Omental fat pad (tissue), 3 donors: ENCODE measurements at regions not wholly inside any gene's neighbourhood (a gene's known extent, or its start where the extent isn't known, plus 50 kb on each side); places are given as distances from the start of the nearest gene placed in this dataset.
"Not testable (repeated sequence)": the region's sequence is repeated elsewhere in the genome, so short reads cannot be mapped to it uniquely, and the experiment has no call there.

Experiments used
- ATAC-seq: fragments of 150-250 bp; one replicate; pipeline ENCODE4 v1.9.1; 2016; ENCODE audit warnings: mild to moderate bottlenecking, moderate library complexity; ENCODE audit not compliant: low FRiP score
- DNase-seq: peaks from one replicate; pipeline ENCODE4 v3.0.0-alpha.2; 2019; ENCODE audit warnings: low spot score
- CTCF ChIP-seq, 3 donors: fragments of 450-650 bp; IDR thresholded peaks; one replicate each; pipeline ENCODE4 v1.5.1; 2016 to 2017; ENCODE audit warnings: antibody characterized with exemption in 3 of 3, mild to moderate bottlenecking in 3 of 3, moderate library complexity in 2 of 3

DNA sequence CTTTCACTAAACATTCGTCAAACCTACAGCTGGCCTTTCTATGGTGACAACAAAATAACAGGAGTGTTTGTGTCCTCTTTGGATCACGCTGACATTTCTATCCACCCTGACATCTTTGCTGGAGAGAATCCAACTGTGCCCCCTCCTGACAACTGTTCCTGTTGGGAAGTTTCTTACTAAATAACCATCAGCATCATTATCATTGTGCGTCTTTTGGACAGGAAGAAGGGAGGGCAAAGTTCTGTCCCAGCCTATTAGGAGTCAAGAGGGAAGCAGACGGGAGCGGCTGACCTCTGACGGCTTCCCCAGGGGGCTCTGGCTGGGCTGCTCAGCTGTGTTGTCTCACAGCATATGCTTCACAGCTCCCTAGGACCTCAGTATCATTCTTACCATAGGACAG, 195.9 kb upstream of the SULF2 start:
- no peak for TF ChIP-seq CTCF (IDR thresholded peaks at IDR 0.05)
- ATAC-seq (no peak), DNase-seq (no peak)

GRCh38 chr20:47980336-47981177, 195.3 kb upstream of the SULF2 start:
- TF ChIP-seq CTCF (IDR thresholded peaks at IDR 0.05): no peak
- ATAC-seq: no peak
- no peak for DNase-seq

DNA sequence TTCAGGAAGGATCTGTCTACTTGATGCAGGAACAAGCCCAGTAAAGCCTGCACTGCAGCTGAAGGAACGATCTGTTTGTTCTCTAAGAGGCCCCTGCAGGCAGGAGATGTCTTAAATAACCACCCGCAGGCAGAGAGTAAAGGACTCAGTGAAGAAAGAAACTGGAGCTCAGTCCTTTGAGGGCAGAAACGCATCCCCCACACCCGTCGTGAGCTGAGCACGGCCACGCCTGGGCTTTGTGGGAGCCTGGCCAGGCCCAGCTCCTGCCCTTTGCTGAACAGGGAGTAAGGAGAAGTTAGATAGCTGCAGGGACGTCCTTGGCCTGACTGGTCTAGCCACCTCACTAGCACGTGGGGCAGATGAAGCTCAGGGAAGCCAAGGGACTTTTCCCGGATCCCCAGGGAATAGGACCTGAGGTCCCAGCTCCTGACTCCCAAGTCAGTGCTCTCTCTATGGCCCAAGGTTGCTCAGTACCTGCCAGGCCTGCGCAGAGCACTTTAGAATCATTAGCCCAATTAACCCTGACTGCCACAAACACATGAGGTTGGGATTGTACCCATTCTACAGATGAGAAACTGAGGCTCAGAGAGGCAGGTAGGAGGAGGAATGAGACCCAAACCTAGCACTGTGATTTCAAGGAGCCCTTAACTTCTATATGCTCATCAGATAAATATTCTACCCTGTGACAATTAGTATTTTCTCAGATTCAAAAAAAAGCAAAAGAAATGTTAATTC, 194.2 kb upstream of the SULF2 start:
- ATAC-seq: peak; percentile 72
- not testable (repeated sequence) for DNase-seq

GRCh38 chr20:47978428-47979120, 193.3 kb upstream of the SULF2 start:
- DNase-seq, ATAC-seq: not testable (repeated sequence)

DNA sequence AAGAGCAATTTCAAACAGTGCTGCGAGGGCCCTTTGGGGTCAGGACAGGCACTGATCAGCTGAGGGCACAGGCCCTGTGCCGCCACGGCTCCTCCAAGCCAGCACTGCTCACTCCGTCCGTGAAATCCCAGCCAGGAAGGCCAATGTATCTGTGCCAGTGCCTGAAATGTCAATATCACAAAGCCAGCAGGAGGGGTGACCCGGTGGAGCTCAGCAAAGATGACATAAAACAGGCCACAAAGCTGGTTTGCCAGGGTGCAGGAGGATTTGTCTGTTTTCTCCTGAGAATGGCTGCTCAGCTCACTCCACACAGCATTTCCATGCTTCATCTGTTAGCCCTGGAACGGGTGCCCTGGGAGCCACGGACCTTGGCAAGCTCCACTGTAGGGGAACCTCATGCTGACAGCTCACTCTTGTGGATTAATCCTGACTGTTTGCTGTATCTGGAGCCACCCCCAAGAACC, 192.5 kb upstream of the SULF2 start:
- ATAC-seq, DNase-seq: not testable (repeated sequence)

- not testable (repeated sequence) for ATAC-seq, DNase-seq
Measured at GRCh38 chr20:47977017-47977788, 191.9 kb upstream of the SULF2 start.

- ATAC-seq (no peak), DNase-seq (no peak)
- no peak for TF ChIP-seq CTCF (IDR thresholded peaks at IDR 0.05)
Measured at GRCh38 chr20:47974234-47974878, 189.1 kb upstream of the SULF2 start.

- TF ChIP-seq CTCF (IDR thresholded peaks at IDR 0.05): no peak
- ATAC-seq: no peak
- no peak for DNase-seq
Measured at GRCh38 chr20:47973519-47974233, 188.4 kb upstream of the SULF2 start.
